ENCODE measurements at regions not wholly inside any gene's neighbourhood (a gene's known extent, or its start where the extent isn't known, plus 50 kb on each side); places are given as distances from the start of the nearest gene placed in this dataset.

- TF ChIP-seq CTCF (IDR thresholded peaks at IDR 0.05; ENCODE audit: insufficient read depth, low read depth, low read length) (no peak), EZH2 (IDR thresholded peaks at IDR 0.05; ENCODE audit: insufficient read depth, low read length) (no peak)
Observed at GRCh38 chr7:136655414-136655813, 213.0 kb upstream of the CHRM2 start.
